B cell (primary cell): ENCODE measurements at regions not wholly inside any gene's neighbourhood (a gene's known extent, or its start where the extent isn't known, plus 50 kb on each side); places are given as distances from the start of the nearest gene placed in this dataset.

Experiments used
- ATAC-seq: fragments of 200-7000 bp; cut with Tn5 transposase; one replicate; pipeline ENCODE4 v1.10.0; 2021; ENCODE audit warnings: low read depth, mild to moderate bottlenecking, moderate number of reproducible peaks, moderate library complexity
- CTCF ChIA-PET: fragments of 350-600 bp; sonication (Branson Sonifier 250); formaldehyde crosslinking; loops from one replicate; lab custom pipeline; 2021; ENCODE audit warnings: antibody characterized with exemption, inconsistent platforms; lab: Charles Lee
- POLR2A ChIA-PET: fragments of 350-600 bp; sonication (Branson Sonifier 250); formaldehyde crosslinking; loops from one replicate; lab custom pipeline; 2021; ENCODE audit warnings: antibody characterized with exemption; lab: Charles Lee
- DNase-seq: peaks from one replicate; pipeline ENCODE4 v3.0.0; 2013
- H2AFZ ChIP-seq: 2 replicates; pipeline ENCODE4 v1.6.1; 2012; ENCODE audit warnings: mild to moderate bottlenecking, low read depth, low read length; ENCODE audit not compliant: insufficient read depth, poor library complexity, severe bottlenecking
- H3K27ac ChIP-seq, 2 donors: 1 replicate in 1 of 2; 2 replicates in 1 of 2; pipeline ENCODE4 v1.5.1; 2012 to 2013; ENCODE audit warnings: low read length in 2 of 2, mild to moderate bottlenecking in 2 of 2, moderate library complexity in 1 of 2
- H3K27me3 ChIP-seq, 4 experiments: fragments of 200-600 bp in 1 of 4; sonication (generic) in 1 of 4; replicated peaks in 1 of 4; 1 replicate in 2 of 4; 2 replicates in 2 of 4; pipeline versions ENCODE4 v1.6.1 to v1.7.0; 2013 to 2016; ENCODE audit warnings: low read length in 3 of 4, mild to moderate bottlenecking in 2 of 4, mixed read lengths in 1 of 4, moderate library complexity in 1 of 4; ENCODE audit not compliant: insufficient read depth in 4 of 4, control insufficient read depth in 3 of 4; ENCODE audit errors: control extremely low read depth in 1 of 4
- H3K36me3 ChIP-seq, 2 experiments: replicated peaks in 1 of 2; 1 replicate in 1 of 2; 2 replicates in 1 of 2; pipeline versions ENCODE4 v1.6.1 to v1.7.1; 2013; ENCODE audit warnings: low read length in 1 of 2; ENCODE audit not compliant: insufficient read depth in 2 of 2, control insufficient read depth in 1 of 2; ENCODE audit errors: control extremely low read depth in 1 of 2, extremely low read depth in 1 of 2
- H3K4me1 ChIP-seq, 2 donors: fragments of 200-600 bp in 1 of 2; sonication (generic) in 1 of 2; 1 replicate in 1 of 2; 2 replicates in 1 of 2; pipeline versions ENCODE4 v1.5.1 to v1.6.1; 2013 to 2017; ENCODE audit warnings: low read length in 2 of 2; ENCODE audit not compliant: control insufficient read depth in 2 of 2, insufficient read depth in 2 of 2
- H3K4me2 ChIP-seq: replicated peaks from 2 replicates; pipeline ENCODE3; 2012; ENCODE audit warnings: mild to moderate bottlenecking, low read depth, low read length; ENCODE audit not compliant: poor library complexity, severe bottlenecking
- H3K4me3 ChIP-seq, 5 experiments: fragments of 200-600 bp in 1 of 5; sonication (generic) in 1 of 5; 1 replicate in 3 of 5; 2 replicates in 2 of 5; pipeline versions ENCODE4 v1.5.1 to v1.7.0; 2011 to 2016; ENCODE audit warnings: low read length in 4 of 5, mild to moderate bottlenecking in 4 of 5, low read depth in 2 of 5, control low read depth in 1 of 5, moderate library complexity in 1 of 5; ENCODE audit not compliant: insufficient read depth in 1 of 5; ENCODE audit errors: control extremely low read depth in 1 of 5, extremely low read depth in 1 of 5
- H3K79me2 ChIP-seq: fragments of 200-600 bp; sonication (generic); one replicate; pipeline ENCODE4 v1.6.0; 2016; ENCODE audit warnings: low read length; ENCODE audit not compliant: control insufficient read depth, insufficient read depth
- H3K9ac ChIP-seq: fragments of 200-600 bp; sonication (generic); 2 replicates; pipeline ENCODE4 v1.6.1; 2017; ENCODE audit warnings: mild to moderate bottlenecking, low read length, moderate library complexity
- H3K9me3 ChIP-seq, 3 donors: one replicate each; pipeline versions ENCODE4 v1.6.1 to v1.7.1; 2013; ENCODE audit warnings: low read length in 2 of 3; ENCODE audit not compliant: control insufficient read depth in 2 of 3, insufficient read depth in 1 of 3; ENCODE audit errors: control extremely low read depth in 1 of 3
- H4K20me1 ChIP-seq: 2 replicates; pipeline ENCODE4 v1.6.0; 2012; ENCODE audit warnings: mild to moderate bottlenecking, low read length; ENCODE audit not compliant: insufficient read depth, control insufficient read depth, poor library complexity, severe bottlenecking
- H3K27ac Mint-ChIP-seq: one replicate; pipeline ENCODE4 v1.8.0; 2021; ENCODE audit warnings: mixed read lengths
- H3K27me3 Mint-ChIP-seq: one replicate; pipeline ENCODE4 v1.8.0; 2021; ENCODE audit warnings: mixed read lengths
- H3K4me1 Mint-ChIP-seq: one replicate; pipeline ENCODE4 v1.8.0; 2021; ENCODE audit warnings: mixed read lengths
- H3K4me3 Mint-ChIP-seq: one replicate; pipeline ENCODE4 v1.8.0; 2021; ENCODE audit warnings: mixed read lengths
- H3K9me3 Mint-ChIP-seq: one replicate; pipeline ENCODE4 v1.8.0; 2022; ENCODE audit warnings: mixed read lengths; ENCODE audit not compliant: insufficient read depth
- CTCF ChIP-seq: fragments of 200-600 bp; IDR thresholded peaks from one replicate; pipeline ENCODE4 v1.8.0; 2022; ENCODE audit warnings: antibody characterized with exemption, mild to moderate bottlenecking
- EZH2 ChIP-seq: IDR thresholded peaks from 2 replicates; pipeline ENCODE4 v1.6.1; 2012; ENCODE audit warnings: borderline replicate concordance, low read depth, mild to moderate bottlenecking, moderate library complexity, low read length; ENCODE audit not compliant: insufficient read depth, poor library complexity, severe bottlenecking
- WGBS: methylation state at CpG from one replicate; pipeline ENCODE4 v1.1.5; 2013; ENCODE audit warnings: missing lambda C conversion rate; ENCODE audit not compliant: insufficient coverage; 5-methylcytosine and 5-hydroxymethylcytosine counted together
- intact Hi-C: fragments of 100-400 bp; cut with micrococcal nuclease; formaldehyde crosslinking; loops from one replicate; pipeline ENCODE4 v1.10.0; 2022

- H3K4me3 ChIP-seq, result no peak overlapping the region
- no peak overlapping the region for H3K4me2 ChIP-seq
- no peaks in the 10 kb centered on the region for H3K36me3 ChIP-seq
- peaks cover 0 to 6% (median 3%) of the 10 kb centered on the region in 3 donors for H3K9me3 ChIP-seq
- ATAC-seq, result no peak
- H3K27me3 ChIP-seq, result peaks cover 0 to 2% (median 0%) of the 10 kb centered on the region in 4 experiments
- no peak overlapping the region for H3K27ac Mint-ChIP-seq
- 97% methylated on average over 3 of the region's 3 CpGs for WGBS
- no peaks in the 10 kb centered on the region for H3K4me1 ChIP-seq
- H3K9ac ChIP-seq, result no peak overlapping the region
- POLR2A ChIA-PET, result no interaction called here
- peaks cover 4% of the 10 kb centered on the region for H3K9me3 Mint-ChIP-seq
- no peaks in the 10 kb centered on the region for H3K4me1 Mint-ChIP-seq
- H2AFZ ChIP-seq, result no peak overlapping the region
- peaks cover 23% of the 10 kb centered on the region for H3K27me3 Mint-ChIP-seq
- H3K79me2 ChIP-seq, result no peaks in the 10 kb centered on the region
- intact Hi-C loops, result no loop called here
- DNase-seq, result no peak
- no peaks in the 10 kb centered on the region for H4K20me1 ChIP-seq
- TF ChIP-seq EZH2, result no peak
- peak; percentile 15 for TF ChIP-seq CTCF
- no peak overlapping the region for H3K4me3 Mint-ChIP-seq
- H3K27ac ChIP-seq, result no peak overlapping the region
- CTCF ChIA-PET, result no interaction called here
Measured at GRCh38 chr1:165974598-165975131, 147.3 kb downstream of the UCK2 start.

- no CpG with 5 or more reads among the region's 1 CpG for WGBS
- no peaks in the 10 kb centered on the region for H3K9me3 Mint-ChIP-seq
- Histone ChIP-seq H3K79me2 (no peaks in the 10 kb centered on the region), H3K27me3 (no peaks in the 10 kb centered on the region), H3K4me2 (no peak overlapping the region), H3K9me3 (peaks cover 0 to 3% (median 0%) of the 10 kb centered on the region in 3 donors), H3K27ac (no peak overlapping the region), H3K9ac (no peak overlapping the region), H3K4me1 (no peaks in the 10 kb centered on the region), H4K20me1 (no peaks in the 10 kb centered on the region), H2AFZ (no peak overlapping the region), H3K4me3 (no peak overlapping the region), H3K36me3 (no peaks in the 10 kb centered on the region)
- H3K27ac Mint-ChIP-seq, result no peak overlapping the region
- H3K4me1 Mint-ChIP-seq, result no peaks in the 10 kb centered on the region
- peaks cover 8% of the 10 kb centered on the region for H3K27me3 Mint-ChIP-seq
- TF ChIP-seq EZH2, result no peak
- TF ChIP-seq CTCF, result no peak
- H3K4me3 Mint-ChIP-seq, result no peak overlapping the region
- ChIA-PET POLR2A (no interaction called here), CTCF (no interaction called here)
- intact Hi-C loops, result no loop called here
- DNase-seq, result no peak
- no peak for ATAC-seq
Measured at GRCh38 chr1:165988275-165988674, 160.9 kb downstream of the UCK2 start.
